ENCODE measurements at regions not wholly inside any gene's neighbourhood (a gene's known extent, or its start where the extent isn't known, plus 50 kb on each side); places are given as distances from the start of the nearest gene placed in this dataset.

- no peak for DNase-seq (ENCODE audit: low spot score)
Measured at GRCh38 chr9:135220601-135221575, 133.4 kb downstream of the OLFM1 start.

GRCh38 chr9:135221576-135221950 is 134.1 kb downstream of the OLFM1 start:
- no peak for DNase-seq (ENCODE audit: low spot score)

GRCh38 chr9:135221951-135222631 is 134.6 kb downstream of the OLFM1 start:
- no peak for DNase-seq (ENCODE audit: low spot score)

GRCh38 chr9:135222881-135223760 is 135.7 kb downstream of the OLFM1 start:
- DNase-seq (ENCODE audit: low spot score): no peak

- DNase-seq (ENCODE audit: low spot score): no peak
Measured at GRCh38 chr9:135223831-135224230, 136.4 kb downstream of the OLFM1 start.

- no peak for DNase-seq (ENCODE audit: low spot score)
Measured at GRCh38 chr9:135224286-135224877, 136.9 kb downstream of the OLFM1 start.

- DNase-seq (ENCODE audit: low spot score): no peak
Measured at GRCh38 chr9:135224921-135225541, 137.6 kb downstream of the OLFM1 start.

GRCh38 chr9:135225619-135226228 is 138.3 kb downstream of the OLFM1 start:
- no peak for DNase-seq (ENCODE audit: low spot score)

- DNase-seq (ENCODE audit: low spot score): no peak
Measured at GRCh38 chr9:135226369-135227050, 139.0 kb downstream of the OLFM1 start.

GRCh38 chr9:135227641-135228251 is 140.3 kb downstream of the OLFM1 start:
- no peak for DNase-seq (ENCODE audit: low spot score)

GRCh38 chr9:135228345-135228982 is 141.0 kb downstream of the OLFM1 start:
- no peak for DNase-seq (ENCODE audit: low spot score)

- no peak for DNase-seq (ENCODE audit: low spot score)
Measured at GRCh38 chr9:135228983-135229625, 141.6 kb downstream of the OLFM1 start.

GRCh38 chr9:135229701-135230385 is 142.4 kb downstream of the OLFM1 start:
- DNase-seq (ENCODE audit: low spot score): no peak

- no peak for DNase-seq (ENCODE audit: low spot score)
Measured at GRCh38 chr9:135230386-135230765, 142.9 kb downstream of the OLFM1 start.

GRCh38 chr9:135230817-135231520 is 143.5 kb downstream of the OLFM1 start:
- no peak for DNase-seq (ENCODE audit: low spot score)

- no peak for DNase-seq (ENCODE audit: low spot score)
Measured at GRCh38 chr9:135239100-135239768, 151.8 kb downstream of the OLFM1 start.

GRCh38 chr9:135239769-135240141 is 152.3 kb downstream of the OLFM1 start:
- DNase-seq (ENCODE audit: low spot score): no peak

Measured in hematopoietic multipotent progenitor cell treated with erythropoietin and hydrocortisone succinate and interleukin-3 and kit ligand, for 15 days (in vitro differentiated cells).